GM21528 (cell line): ENCODE measurements at regions not wholly inside any gene's neighbourhood (a gene's known extent, or its start where the extent isn't known, plus 50 kb on each side); places are given as distances from the start of the nearest gene placed in this dataset.
"Not testable (repeated sequence)": the region's sequence is repeated elsewhere in the genome, so short reads cannot be mapped to it uniquely, and the experiment has no call there.

Source experiments
- ATAC-seq: cut with Tn5 transposase; IDR thresholded peaks from one replicate; pipeline ENCODE4 v1.9.1; 2021; ENCODE audit warnings: mild to moderate bottlenecking, moderate library complexity; ENCODE audit not compliant: unreplicated experiment, low FRiP score

GRCh38 chr4:24369507-24370029 lies 214.8 kb downstream of the DHX15 start:
- no peak for ATAC-seq

GRCh38 chr4:24368801-24369200 lies 215.6 kb downstream of the DHX15 start:
- no peak for ATAC-seq

GRCh38 chr4:24364852-24365251 lies 219.5 kb downstream of the DHX15 start:
- ATAC-seq, result no peak

GRCh38 chr4:24364249-24364648 lies 220.1 kb downstream of the DHX15 start:
- ATAC-seq, result no peak

- no peak for ATAC-seq
Observed at GRCh38 chr4:24363751-24364150, 220.6 kb downstream of the DHX15 start.

GRCh38 chr4:24352112-24352511 lies 232.2 kb downstream of the DHX15 start:
- ATAC-seq, result no peak

GRCh38 chr4:24349168-24349996 lies 235.0 kb downstream of the DHX15 start:
- not testable (repeated sequence) for ATAC-seq

- no peak for ATAC-seq
Observed at GRCh38 chr4:24339260-24339659, 245.1 kb downstream of the DHX15 start.

GRCh38 chr4:24337451-24338190 lies 246.7 kb downstream of the DHX15 start:
- ATAC-seq, result no peak

- no peak for ATAC-seq
Observed at GRCh38 chr4:24335616-24336015, 248.7 kb downstream of the DHX15 start.

GRCh38 chr4:24334906-24335305 lies 249.4 kb downstream of the DHX15 start:
- ATAC-seq, result no peak

GRCh38 chr4:24330573-24330972 lies 253.8 kb downstream of the DHX15 start:
- ATAC-seq, result no peak

- no peak for ATAC-seq
Observed at GRCh38 chr4:24330172-24330571, 254.2 kb downstream of the DHX15 start.

GRCh38 chr4:24328711-24329110 lies 255.6 kb downstream of the DHX15 start:
- no peak for ATAC-seq

GRCh38 chr4:24328310-24328709 lies 256.0 kb downstream of the DHX15 start:
- no peak for ATAC-seq

- no peak for ATAC-seq
Observed at GRCh38 chr4:24322995-24323394, 261.4 kb downstream of the DHX15 start.

GRCh38 chr4:24322511-24322910 lies 261.8 kb downstream of the DHX15 start:
- no peak for ATAC-seq

GRCh38 chr4:24321616-24322015 lies 262.7 kb downstream of the DHX15 start:
- no peak for ATAC-seq

GRCh38 chr4:24321131-24321530 lies 263.2 kb downstream of the DHX15 start:
- ATAC-seq, result no peak

- no peak for ATAC-seq
Observed at GRCh38 chr4:24319387-24319786, 265.0 kb downstream of the DHX15 start.

- ATAC-seq, result no peak
Observed at GRCh38 chr4:24315056-24315455, 269.3 kb downstream of the DHX15 start.
